ENCODE measurements at regions not wholly inside any gene's neighbourhood (a gene's known extent, or its start where the extent isn't known, plus 50 kb on each side); places are given as distances from the start of the nearest gene placed in this dataset.

GRCh38 chr16:48947371-48947713 lies 334.3 kb downstream of the CBLN1 start:
- no peak overlapping the region for H3K4me3 ChIP-seq
- no peak overlapping the region for H3K27ac ChIP-seq
- no peaks in the 10 kb centered on the region for H3K9me3 ChIP-seq (replicated peaks)
- peaks cover 18% of the 10 kb centered on the region for H3K4me1 ChIP-seq (replicated peaks)
- H3K36me3 ChIP-seq = no peaks in the 10 kb centered on the region
- no peaks in the 10 kb centered on the region for H3K27me3 ChIP-seq (replicated peaks)
- DNase-seq (ENCODE audit: low read depth in 1 of 2, low spot score in 2 of 2) = no peak

DNA sequence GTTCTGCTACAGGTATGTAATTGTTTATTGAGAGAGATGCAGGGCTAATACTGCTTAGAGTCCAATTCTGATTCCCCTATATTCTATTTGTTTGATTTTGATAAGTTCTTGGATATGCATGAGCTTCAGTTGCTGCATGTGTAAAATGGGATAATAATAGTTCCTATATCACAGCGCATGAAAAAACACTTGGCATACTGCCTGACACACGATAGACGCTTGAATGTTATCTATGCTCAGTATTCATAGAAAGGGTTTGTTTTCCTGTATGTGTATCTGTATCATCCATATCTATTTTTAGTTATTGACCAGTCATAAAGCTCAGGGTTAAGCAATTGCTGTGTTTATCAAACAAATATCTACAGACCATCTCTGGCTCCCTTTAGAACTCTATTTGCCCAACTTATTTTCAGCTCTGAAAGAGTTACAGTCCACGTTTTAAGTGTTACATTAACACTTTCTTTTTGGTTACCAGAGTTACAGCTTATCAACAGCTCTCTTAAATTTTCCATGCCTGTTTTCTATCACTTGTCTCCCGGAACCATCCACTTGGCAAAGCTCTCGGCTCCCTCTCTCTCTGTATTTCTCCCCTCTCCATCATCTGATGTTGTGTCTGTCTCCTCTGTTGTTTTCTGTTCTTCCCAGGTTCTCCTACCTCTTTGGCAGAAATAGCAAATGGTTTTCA lies 334.8 kb downstream of the CBLN1 start:
- Histone ChIP-seq H3K4me3 (no peak overlapping the region), H3K9me3 (replicated peaks) (no peaks in the 10 kb centered on the region), H3K4me1 (replicated peaks) (peaks cover 18% of the 10 kb centered on the region), H3K27ac (no peak overlapping the region), H3K27me3 (replicated peaks) (no peaks in the 10 kb centered on the region), H3K36me3 (no peaks in the 10 kb centered on the region)
- no peak for DNase-seq (ENCODE audit: low read depth in 1 of 2, low spot score in 2 of 2)

DNA sequence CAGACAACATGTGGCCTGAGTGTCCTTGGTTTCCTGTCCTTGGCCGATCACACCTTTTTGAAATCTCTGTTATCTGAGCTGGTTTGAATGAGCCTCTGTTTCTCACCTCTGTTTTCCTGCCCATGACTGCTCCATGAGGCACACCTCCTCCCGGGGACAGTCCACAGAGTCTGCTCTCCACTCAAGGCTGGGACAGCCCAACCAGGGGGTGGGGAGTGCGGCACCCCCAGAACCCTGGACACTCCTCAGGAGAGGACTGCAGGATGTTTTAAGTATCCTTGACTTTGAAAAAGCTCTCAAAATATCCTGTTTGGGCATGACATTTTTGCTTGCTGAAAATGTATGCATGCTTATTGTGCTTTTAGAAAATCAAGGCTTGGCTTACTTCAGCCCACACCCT lies 333.0 kb upstream of the N4BP1 start:
- Histone ChIP-seq H3K4me1 (replicated peaks) (no peaks in the 10 kb centered on the region), H3K9me3 (replicated peaks) (no peaks in the 10 kb centered on the region), H3K27ac (no peak overlapping the region), H3K27me3 (replicated peaks) (no peaks in the 10 kb centered on the region), H3K36me3 (no peaks in the 10 kb centered on the region), H3K4me3 (no peak overlapping the region)
- DNase-seq (ENCODE audit: low read depth in 1 of 2, low spot score in 2 of 2) = no peak

DNA sequence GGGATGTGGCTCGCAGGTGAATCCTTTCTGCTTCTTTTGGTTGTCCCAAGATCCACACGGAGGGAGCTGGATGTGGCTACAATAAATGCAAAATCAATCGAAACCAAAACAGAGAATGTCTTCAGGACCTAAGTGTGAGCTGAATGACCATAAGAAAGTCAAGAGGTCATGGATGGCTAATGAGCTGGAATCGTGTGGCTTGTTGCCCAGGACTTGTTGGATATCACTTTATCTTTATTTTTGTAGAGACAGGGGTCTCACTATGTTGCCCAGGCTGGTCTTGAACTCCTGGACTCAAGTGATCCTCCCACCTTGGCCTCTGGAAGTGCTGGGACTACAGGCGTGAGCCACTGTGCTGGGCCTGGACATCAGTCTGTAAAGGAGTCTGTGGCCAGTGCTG lies 326.8 kb upstream of the N4BP1 start:
- H3K4me3 ChIP-seq = no peak overlapping the region
- no peaks in the 10 kb centered on the region for H3K27me3 ChIP-seq (replicated peaks)
- no peak for DNase-seq (ENCODE audit: low read depth in 1 of 2, low spot score in 2 of 2)
- H3K9me3 ChIP-seq (replicated peaks) = no peaks in the 10 kb centered on the region
- H3K36me3 ChIP-seq = no peaks in the 10 kb centered on the region
- H3K27ac ChIP-seq = no peak overlapping the region
- no peaks in the 10 kb centered on the region for H3K4me1 ChIP-seq (replicated peaks)

- no peaks in the 10 kb centered on the region for H3K27me3 ChIP-seq (replicated peaks)
- DNase-seq (ENCODE audit: low read depth in 1 of 2, low spot score in 2 of 2) = no peak
- no peak overlapping the region for H3K27ac ChIP-seq
- no peaks in the 10 kb centered on the region for H3K9me3 ChIP-seq (replicated peaks)
- no peaks in the 10 kb centered on the region for H3K36me3 ChIP-seq
- H3K4me3 ChIP-seq = no peak overlapping the region
- H3K4me1 ChIP-seq (replicated peaks) = no peaks in the 10 kb centered on the region
Measured at GRCh38 chr16:48932216-48932855, 322.4 kb upstream of the N4BP1 start.

GRCh38 chr16:48930951-48931553 lies 321.1 kb upstream of the N4BP1 start:
- no peaks in the 10 kb centered on the region for H3K4me1 ChIP-seq (replicated peaks)
- no peak overlapping the region for H3K27ac ChIP-seq
- DNase-seq (ENCODE audit: low read depth in 1 of 2, low spot score in 2 of 2) = no peak
- H3K4me3 ChIP-seq = no peak overlapping the region
- H3K9me3 ChIP-seq (replicated peaks) = no peaks in the 10 kb centered on the region
- no peaks in the 10 kb centered on the region for H3K27me3 ChIP-seq (replicated peaks)
- H3K36me3 ChIP-seq = no peaks in the 10 kb centered on the region

- no peaks in the 10 kb centered on the region for H3K36me3 ChIP-seq
- 0 out of 2 replicates have a peak, but pooled peaks cover 4% of the 10 kb centered on the region for H3K27me3 ChIP-seq (replicated peaks)
- no peaks in the 10 kb centered on the region for H3K9me3 ChIP-seq (replicated peaks)
- H3K4me1 ChIP-seq (replicated peaks) = peaks cover 9% of the 10 kb centered on the region
- no peak overlapping the region for H3K27ac ChIP-seq
- DNase-seq (ENCODE audit: low read depth in 1 of 2, low spot score in 2 of 2) = no peak
- H3K4me3 ChIP-seq = no peak overlapping the region
Measured at GRCh38 chr16:48919791-48920190, 309.8 kb upstream of the N4BP1 start.

DNA sequence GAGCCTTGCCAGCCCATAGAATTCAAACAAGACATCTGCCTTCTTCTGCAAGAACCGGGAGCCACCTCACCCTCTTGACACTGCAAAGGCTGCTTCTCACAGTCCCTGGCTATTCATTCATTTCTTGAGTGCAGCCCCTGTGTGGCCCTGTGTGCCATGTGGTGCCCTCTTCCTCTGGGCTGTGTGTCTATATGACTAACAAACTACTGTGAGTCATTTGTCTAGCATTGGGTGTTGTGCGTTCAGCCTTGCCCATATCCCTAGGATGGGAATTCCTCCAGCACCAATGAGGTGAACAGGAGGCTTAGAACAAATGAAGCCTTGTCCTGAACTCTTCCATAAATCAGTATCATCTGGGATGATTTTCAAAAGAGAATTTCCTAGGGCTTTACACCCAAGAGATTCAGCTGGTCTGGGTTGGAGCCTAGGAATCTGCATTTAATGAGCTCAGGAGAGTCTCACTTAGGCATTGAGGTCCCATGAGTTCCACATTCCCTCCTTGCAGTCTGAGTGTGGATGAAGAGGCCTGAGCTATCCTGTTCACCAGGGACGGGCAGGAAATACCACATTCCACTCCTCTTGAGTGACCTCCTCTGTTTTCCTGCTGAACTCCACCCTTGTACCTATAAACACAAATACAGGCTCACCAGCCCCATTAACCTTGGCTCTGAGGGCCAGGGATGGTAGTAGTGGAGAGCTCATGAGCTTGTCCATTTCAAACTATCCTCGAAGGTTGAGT lies 308.7 kb upstream of the N4BP1 start:
- 0 out of 2 replicates have a peak, but pooled peaks cover 4% of the 10 kb centered on the region for H3K27me3 ChIP-seq (replicated peaks)
- H3K9me3 ChIP-seq (replicated peaks) = no peaks in the 10 kb centered on the region
- H3K4me3 ChIP-seq = no peak overlapping the region
- DNase-seq (ENCODE audit: low read depth in 1 of 2, low spot score in 2 of 2) = peak; percentile 37 to 54
- H3K27ac ChIP-seq = no peak overlapping the region
- H3K4me1 ChIP-seq (replicated peaks) = peaks cover 9% of the 10 kb centered on the region
- H3K36me3 ChIP-seq = no peaks in the 10 kb centered on the region

- Histone ChIP-seq H3K27ac (no peak overlapping the region), H3K9me3 (replicated peaks) (no peaks in the 10 kb centered on the region), H3K4me1 (replicated peaks) (peaks cover 14% of the 10 kb centered on the region), H3K36me3 (no peaks in the 10 kb centered on the region), H3K4me3 (no peak overlapping the region), H3K27me3 (replicated peaks) (no peaks in the 10 kb centered on the region)
- DNase-seq (ENCODE audit: low read depth in 1 of 2, low spot score in 2 of 2) = no peak
Measured at GRCh38 chr16:48916566-48916965, 306.6 kb upstream of the N4BP1 start.

DNA sequence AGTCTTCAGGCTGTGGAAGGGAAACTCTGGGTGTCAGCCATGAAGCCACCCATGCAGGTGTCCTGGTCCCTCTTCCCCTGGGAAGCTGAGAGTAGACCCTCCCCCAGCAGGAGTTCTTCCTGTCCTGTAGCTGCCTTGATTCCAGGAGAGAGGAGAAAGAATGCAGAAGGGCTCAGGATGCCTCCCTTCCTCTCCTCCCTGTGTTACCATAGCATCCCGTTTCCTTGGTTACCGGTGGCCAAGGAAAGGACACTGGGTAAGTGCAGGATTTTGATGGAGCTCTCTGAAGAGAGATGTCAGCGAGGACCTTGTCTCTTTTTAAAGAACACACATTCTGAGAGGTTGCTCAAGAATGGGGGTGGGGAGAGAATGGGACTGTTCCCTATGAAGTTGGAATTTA lies 304.1 kb upstream of the N4BP1 start:
- Histone ChIP-seq H3K27me3 (replicated peaks) (no peaks in the 10 kb centered on the region), H3K4me1 (replicated peaks) (peaks cover 14% of the 10 kb centered on the region), H3K27ac (no peak overlapping the region), H3K36me3 (no peaks in the 10 kb centered on the region), H3K9me3 (replicated peaks) (no peaks in the 10 kb centered on the region), H3K4me3 (no peak overlapping the region)
- DNase-seq (ENCODE audit: low read depth in 1 of 2, low spot score in 2 of 2) = no peak

GRCh38 chr16:48913384-48913783 lies 303.4 kb upstream of the N4BP1 start:
- no peak overlapping the region for H3K4me3 ChIP-seq
- H3K4me1 ChIP-seq (replicated peaks) = peaks cover 9% of the 10 kb centered on the region
- DNase-seq (ENCODE audit: low read depth in 1 of 2, low spot score in 2 of 2) = no peak
- no peaks in the 10 kb centered on the region for H3K9me3 ChIP-seq (replicated peaks)
- no peaks in the 10 kb centered on the region for H3K36me3 ChIP-seq
- no peaks in the 10 kb centered on the region for H3K27me3 ChIP-seq (replicated peaks)
- no peak overlapping the region for H3K27ac ChIP-seq

DNA sequence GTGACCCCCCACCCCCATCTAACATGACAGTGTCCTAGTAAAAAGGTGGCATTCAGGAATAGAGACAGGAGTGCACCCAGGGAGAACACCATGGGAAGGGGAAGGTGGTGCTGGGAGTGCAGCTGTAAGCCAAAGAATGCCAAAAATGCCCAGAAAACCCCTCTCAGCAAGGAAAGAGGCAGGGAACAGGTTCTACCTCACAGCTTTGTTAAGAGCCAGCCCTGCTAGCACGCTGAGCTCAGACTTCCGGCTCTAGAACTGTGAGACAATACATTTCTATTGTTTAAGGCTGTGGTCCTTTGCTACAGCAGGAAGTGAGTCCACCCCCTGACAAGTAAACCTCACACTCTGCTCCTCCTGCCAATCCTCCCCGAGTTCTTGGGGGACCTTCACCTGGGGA lies 302.4 kb upstream of the N4BP1 start:
- no peak overlapping the region for H3K27ac ChIP-seq
- no peak overlapping the region for H3K4me3 ChIP-seq
- no peaks in the 10 kb centered on the region for H3K27me3 ChIP-seq (replicated peaks)
- H3K9me3 ChIP-seq (replicated peaks) = no peaks in the 10 kb centered on the region
- H3K4me1 ChIP-seq (replicated peaks) = peaks cover 5% of the 10 kb centered on the region; the same call in 1 of the 2 replicates
- no peaks in the 10 kb centered on the region for H3K36me3 ChIP-seq
- no peak for DNase-seq (ENCODE audit: low read depth in 1 of 2, low spot score in 2 of 2)

DNA sequence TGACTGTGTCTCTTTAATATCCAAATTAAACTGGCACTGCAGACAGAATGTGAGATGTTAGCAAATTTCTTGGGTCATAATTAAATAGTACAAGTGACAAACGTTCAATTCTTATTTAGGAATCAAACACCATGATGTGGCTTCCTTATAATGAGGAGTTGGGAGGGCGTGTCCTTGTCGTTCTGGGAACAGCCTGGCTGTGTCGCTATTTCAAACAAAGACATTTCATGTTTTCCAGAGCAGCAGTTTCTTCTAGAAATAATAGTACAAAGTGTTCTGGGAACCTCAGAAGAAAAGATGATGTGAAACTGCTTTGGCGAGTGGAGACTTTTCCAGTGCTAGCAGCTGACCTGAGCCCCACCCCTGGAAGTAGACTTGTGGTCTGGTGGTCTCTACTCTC lies 301.7 kb upstream of the N4BP1 start:
- H3K9me3 ChIP-seq (replicated peaks) = no peaks in the 10 kb centered on the region
- H3K27me3 ChIP-seq (replicated peaks) = no peaks in the 10 kb centered on the region
- no peaks in the 10 kb centered on the region for H3K36me3 ChIP-seq
- no peak overlapping the region for H3K4me3 ChIP-seq
- peaks cover 5% of the 10 kb centered on the region; the same call in 1 of the 2 replicates for H3K4me1 ChIP-seq (replicated peaks)
- no peak for DNase-seq (ENCODE audit: low read depth in 1 of 2, low spot score in 2 of 2)
- no peak overlapping the region for H3K27ac ChIP-seq

DNA sequence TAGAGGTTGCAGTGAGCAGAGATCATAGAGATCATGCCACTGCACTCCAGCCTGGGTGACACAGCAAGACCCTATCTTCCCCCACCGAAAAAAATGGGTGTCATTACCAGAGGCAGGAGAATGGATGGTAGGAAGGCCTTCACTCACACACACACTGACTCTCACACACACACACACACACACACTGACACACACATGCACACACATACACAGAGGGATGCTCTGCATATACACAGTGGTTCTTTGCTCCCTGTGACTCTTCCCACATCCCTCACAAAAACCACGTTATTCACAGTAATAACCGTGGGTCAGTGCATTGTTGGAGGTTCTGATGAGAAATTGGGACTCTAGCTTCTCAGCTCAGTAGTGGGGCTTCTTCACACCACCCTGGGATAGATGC lies 300.2 kb upstream of the N4BP1 start:
- Histone ChIP-seq H3K27ac (no peak overlapping the region), H3K4me3 (no peak overlapping the region), H3K4me1 (replicated peaks) (peaks cover 5% of the 10 kb centered on the region; the same call in 1 of the 2 replicates), H3K9me3 (replicated peaks) (no peaks in the 10 kb centered on the region), H3K36me3 (no peaks in the 10 kb centered on the region), H3K27me3 (replicated peaks) (no peaks in the 10 kb centered on the region)
- no peak for DNase-seq (ENCODE audit: low read depth in 1 of 2, low spot score in 2 of 2)
